ENCODE measurements at regions not wholly inside any gene's neighbourhood (a gene's known extent, or its start where the extent isn't known, plus 50 kb on each side); places are given as distances from the start of the nearest gene placed in this dataset.
"Not testable (repeated sequence)": the region's sequence is repeated elsewhere in the genome, so short reads cannot be mapped to it uniquely, and the experiment has no call there.

- no peaks in the 10 kb centered on the region for H3K36me3 ChIP-seq (ENCODE audit: control insufficient read depth, insufficient read depth, low read length)
- FAIRE-seq (no peak), DNase-seq (ENCODE audit: low read depth) (no peak)
- H3K4me3 ChIP-seq (ENCODE audit: low read depth, low read length): no peak overlapping the region
- no peaks in the 10 kb centered on the region for H3K27me3 ChIP-seq (ENCODE audit: control insufficient read depth, insufficient read depth, low read length)
- no peak for TF ChIP-seq CTCF (IDR thresholded peaks at IDR 0.05; ENCODE audit: insufficient read depth, low read length, severe bottlenecking)
These were observed 425.0 kb downstream of the GBE1 start for GRCh38 chr3:81336470-81336869.

GRCh38 chr3:81329835-81330234 lies 431.6 kb downstream of the GBE1 start:
- H3K36me3 ChIP-seq (ENCODE audit: control insufficient read depth, insufficient read depth, low read length); H3K27me3 ChIP-seq (ENCODE audit: control insufficient read depth, insufficient read depth, low read length); FAIRE-seq; DNase-seq (ENCODE audit: low read depth); H3K4me3 ChIP-seq (ENCODE audit: low read depth, low read length): not testable (repeated sequence)

- H3K27me3 ChIP-seq (ENCODE audit: control insufficient read depth, insufficient read depth, low read length): no peaks in the 10 kb centered on the region
- no peak overlapping the region for H3K4me3 ChIP-seq (ENCODE audit: low read depth, low read length)
- TF ChIP-seq CTCF (IDR thresholded peaks at IDR 0.05; ENCODE audit: insufficient read depth, low read length, severe bottlenecking): no peak
- no peaks in the 10 kb centered on the region for H3K36me3 ChIP-seq (ENCODE audit: control insufficient read depth, insufficient read depth, low read length)
- DNase-seq (ENCODE audit: low read depth) (no peak), FAIRE-seq (no peak)
These were observed 435.2 kb downstream of the GBE1 start for GRCh38 chr3:81326245-81326644.

GRCh38 chr3:81320862-81321261 lies 440.6 kb downstream of the GBE1 start:
- DNase-seq (ENCODE audit: low read depth) (no peak), FAIRE-seq (no peak)
- Histone ChIP-seq H3K27me3 (ENCODE audit: control insufficient read depth, insufficient read depth, low read length) (no peaks in the 10 kb centered on the region), H3K36me3 (ENCODE audit: control insufficient read depth, insufficient read depth, low read length) (no peaks in the 10 kb centered on the region), H3K4me3 (ENCODE audit: low read depth, low read length) (no peak overlapping the region)
- no peak for TF ChIP-seq CTCF (IDR thresholded peaks at IDR 0.05; ENCODE audit: insufficient read depth, low read length, severe bottlenecking)

GRCh38 chr3:81315030-81315429 lies 446.4 kb downstream of the GBE1 start:
- no peak for DNase-seq (ENCODE audit: low read depth)
- no peak for TF ChIP-seq CTCF (IDR thresholded peaks at IDR 0.05; ENCODE audit: insufficient read depth, low read length, severe bottlenecking)
- no peaks in the 10 kb centered on the region for H3K27me3 ChIP-seq (ENCODE audit: control insufficient read depth, insufficient read depth, low read length)
- H3K4me3 ChIP-seq (ENCODE audit: low read depth, low read length): no peak overlapping the region
- no peaks in the 10 kb centered on the region for H3K36me3 ChIP-seq (ENCODE audit: control insufficient read depth, insufficient read depth, low read length)
- no peak for FAIRE-seq

GRCh38 chr3:81311321-81311720 lies 450.1 kb downstream of the GBE1 start:
- no peaks in the 10 kb centered on the region for H3K27me3 ChIP-seq (ENCODE audit: control insufficient read depth, insufficient read depth, low read length)
- no peak for TF ChIP-seq CTCF (IDR thresholded peaks at IDR 0.05; ENCODE audit: insufficient read depth, low read length, severe bottlenecking)
- no peak for DNase-seq (ENCODE audit: low read depth)
- no peaks in the 10 kb centered on the region for H3K36me3 ChIP-seq (ENCODE audit: control insufficient read depth, insufficient read depth, low read length)
- H3K4me3 ChIP-seq (ENCODE audit: low read depth, low read length): no peak overlapping the region
- FAIRE-seq: no peak

Data from bronchial epithelial cell (primary cell).